Hepatocyte (in vitro differentiated cells): ENCODE measurements at regions not wholly inside any gene's neighbourhood (a gene's known extent, or its start where the extent isn't known, plus 50 kb on each side); places are given as distances from the start of the nearest gene placed in this dataset.

Experiments used
- DNase-seq: peaks from one replicate; pipeline ENCODE4 v3.0.0-alpha.2; 2016; ENCODE audit warnings: low spot score
- H2AFZ ChIP-seq: fragments of 200-600 bp; sonication (generic); 2 replicates; pipeline ENCODE4 v1.6.0; 2016; ENCODE audit warnings: antibody characterized with exemption, mild to moderate bottlenecking
- H3K27ac ChIP-seq: fragments of 200-600 bp; sonication (generic); 2 replicates; pipeline ENCODE4 v1.5.1; 2016; ENCODE audit warnings: mild to moderate bottlenecking
- H3K27me3 ChIP-seq: fragments of 200-600 bp; sonication (generic); 2 replicates; pipeline ENCODE4 v1.6.1; 2016
- H3K36me3 ChIP-seq: fragments of 200-600 bp; sonication (generic); replicated peaks from 2 replicates; pipeline ENCODE4 v1.5.1; 2016; ENCODE audit warnings: low read depth; ENCODE audit not compliant: insufficient read depth
- H3K4me1 ChIP-seq: fragments of 200-600 bp; sonication (generic); 2 replicates; pipeline ENCODE4 v1.5.1; 2016; ENCODE audit warnings: mild to moderate bottlenecking, moderate library complexity; ENCODE audit not compliant: insufficient read depth
- H3K4me2 ChIP-seq: fragments of 200-600 bp; sonication (generic); 2 replicates; pipeline ENCODE4 v1.6.0; 2016
- H3K4me3 ChIP-seq: fragments of 200-600 bp; sonication (generic); 2 replicates; pipeline ENCODE4 v1.5.1; 2016; ENCODE audit warnings: mild to moderate bottlenecking
- H3K79me2 ChIP-seq: fragments of 200-600 bp; sonication (generic); 2 replicates; pipeline ENCODE4 v1.6.0; 2017; ENCODE audit warnings: mild to moderate bottlenecking
- H3K9me2 ChIP-seq: fragments of 200-600 bp; sonication (generic); replicated peaks from 2 replicates; pipeline ENCODE4 v1.6.0; 2017; ENCODE audit warnings: mild to moderate bottlenecking; ENCODE audit not compliant: insufficient read depth
- H3K9me3 ChIP-seq: fragments of 200-600 bp; sonication (generic); 2 replicates; pipeline ENCODE4 v1.5.1; 2016; ENCODE audit warnings: low read depth, mild to moderate bottlenecking
- H4K20me1 ChIP-seq: fragments of 200-600 bp; sonication (generic); 2 replicates; pipeline ENCODE4 v1.6.0; 2016; ENCODE audit warnings: mild to moderate bottlenecking; ENCODE audit not compliant: insufficient read depth, poor library complexity, severe bottlenecking
- EZH2 ChIP-seq: fragments of 200-600 bp; sonication (generic); IDR thresholded peaks from 2 replicates; pipeline ENCODE4 v1.6.1; 2016; ENCODE audit warnings: antibody characterized with exemption, mild to moderate bottlenecking, borderline replicate concordance
- EZH2phosphoT487 ChIP-seq: fragments of 200-600 bp; sonication (generic); IDR thresholded peaks from one replicate; pipeline ENCODE4 v1.6.1; 2018; ENCODE audit warnings: antibody characterized with exemption, mild to moderate bottlenecking, low read depth, moderate library complexity; ENCODE audit not compliant: unreplicated experiment, severe bottlenecking
- WGBS: methylation state at CpG from one replicate; pipeline ENCODE4 v1.1.6; 2016; ENCODE audit warnings: low lambda C conversion rate; ENCODE audit errors: missing lambda C conversion rate; 5-methylcytosine and 5-hydroxymethylcytosine counted together
- TF ChIP-seq, protein P1 (sequence below): fragments of 200-600 bp; sonication (generic); IDR thresholded peaks from 2 replicates; pipeline ENCODE4 v1.5.1; 2016; ENCODE audit warnings: antibody characterized with exemption, mild to moderate bottlenecking; ENCODE audit not compliant: poor library complexity

- no peak for DNase-seq
- Histone ChIP-seq H3K36me3 (no peaks in the 10 kb centered on the region), H3K9me2 (no peaks in the 10 kb centered on the region), H2AFZ (no peak overlapping the region), H4K20me1 (no peaks in the 10 kb centered on the region), H3K4me1 (no peaks in the 10 kb centered on the region), H3K4me2 (no peak overlapping the region), H3K27me3 (peaks cover 7% of the 10 kb centered on the region), H3K27ac (no peak overlapping the region), H3K9me3 (no peaks in the 10 kb centered on the region), H3K4me3 (no peak overlapping the region), H3K79me2 (no peaks in the 10 kb centered on the region)
- TF ChIP-seq EZH2 (no peak), EZH2phosphoT487 (no peak)
- TF ChIP-seq, protein P1, sequence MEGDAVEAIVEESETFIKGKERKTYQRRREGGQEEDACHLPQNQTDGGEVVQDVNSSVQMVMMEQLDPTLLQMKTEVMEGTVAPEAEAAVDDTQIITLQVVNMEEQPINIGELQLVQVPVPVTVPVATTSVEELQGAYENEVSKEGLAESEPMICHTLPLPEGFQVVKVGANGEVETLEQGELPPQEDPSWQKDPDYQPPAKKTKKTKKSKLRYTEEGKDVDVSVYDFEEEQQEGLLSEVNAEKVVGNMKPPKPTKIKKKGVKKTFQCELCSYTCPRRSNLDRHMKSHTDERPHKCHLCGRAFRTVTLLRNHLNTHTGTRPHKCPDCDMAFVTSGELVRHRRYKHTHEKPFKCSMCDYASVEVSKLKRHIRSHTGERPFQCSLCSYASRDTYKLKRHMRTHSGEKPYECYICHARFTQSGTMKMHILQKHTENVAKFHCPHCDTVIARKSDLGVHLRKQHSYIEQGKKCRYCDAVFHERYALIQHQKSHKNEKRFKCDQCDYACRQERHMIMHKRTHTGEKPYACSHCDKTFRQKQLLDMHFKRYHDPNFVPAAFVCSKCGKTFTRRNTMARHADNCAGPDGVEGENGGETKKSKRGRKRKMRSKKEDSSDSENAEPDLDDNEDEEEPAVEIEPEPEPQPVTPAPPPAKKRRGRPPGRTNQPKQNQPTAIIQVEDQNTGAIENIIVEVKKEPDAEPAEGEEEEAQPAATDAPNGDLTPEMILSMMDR: no peak
- WGBS: 90% methylated on average over 5 of the region's 5 CpGs
Measured at GRCh38 chr6:33949111-33949510, 145.3 kb upstream of the MLN start.

DNA sequence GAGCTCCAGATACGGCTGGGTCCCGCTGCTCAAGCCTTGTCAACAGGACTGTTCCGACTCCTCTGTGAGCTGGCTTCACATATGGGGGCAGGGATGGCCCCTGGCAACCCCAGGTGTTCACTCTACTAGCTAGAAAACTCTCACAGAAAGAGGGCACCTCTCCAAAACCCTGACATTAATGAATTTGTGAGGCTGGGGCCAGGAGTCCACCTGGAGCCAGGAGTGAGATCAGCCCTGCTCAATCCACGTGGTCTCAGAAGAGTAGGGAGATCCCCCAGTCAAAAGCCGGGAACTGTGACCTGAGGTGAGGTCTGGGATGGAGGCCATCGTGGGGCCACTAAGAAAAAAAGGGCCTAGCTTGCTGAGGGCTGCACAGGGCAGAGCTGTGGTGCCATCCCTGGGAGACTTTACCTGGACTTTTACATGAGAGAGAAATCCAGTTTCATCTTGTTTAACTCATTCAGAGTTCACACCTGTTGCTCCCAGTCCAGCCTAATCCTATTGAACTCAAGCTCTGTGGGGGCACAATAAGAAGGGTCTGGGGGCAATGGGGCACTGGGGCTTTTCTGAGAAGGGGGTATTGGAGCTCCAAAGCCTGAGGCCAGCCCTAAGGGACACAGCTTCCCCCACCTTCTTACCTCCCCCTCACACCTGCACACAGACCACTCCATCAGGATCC is 144.3 kb upstream of the MLN start:
- Histone ChIP-seq H3K4me3 (no peak overlapping the region), H3K79me2 (no peaks in the 10 kb centered on the region), H2AFZ (no peak overlapping the region), H3K4me2 (no peak overlapping the region), H3K27ac (no peak overlapping the region), H3K27me3 (peaks cover 2% of the 10 kb centered on the region), H4K20me1 (no peaks in the 10 kb centered on the region), H3K36me3 (no peaks in the 10 kb centered on the region), H3K9me2 (no peaks in the 10 kb centered on the region), H3K9me3 (no peaks in the 10 kb centered on the region), H3K4me1 (no peaks in the 10 kb centered on the region)
- no peak for TF ChIP-seq EZH2
- TF ChIP-seq EZH2phosphoT487: no peak
- TF ChIP-seq, protein P1: no peak
- 88% methylated on average over 6 of the region's 6 CpGs for WGBS
- DNase-seq: no peak

DNA sequence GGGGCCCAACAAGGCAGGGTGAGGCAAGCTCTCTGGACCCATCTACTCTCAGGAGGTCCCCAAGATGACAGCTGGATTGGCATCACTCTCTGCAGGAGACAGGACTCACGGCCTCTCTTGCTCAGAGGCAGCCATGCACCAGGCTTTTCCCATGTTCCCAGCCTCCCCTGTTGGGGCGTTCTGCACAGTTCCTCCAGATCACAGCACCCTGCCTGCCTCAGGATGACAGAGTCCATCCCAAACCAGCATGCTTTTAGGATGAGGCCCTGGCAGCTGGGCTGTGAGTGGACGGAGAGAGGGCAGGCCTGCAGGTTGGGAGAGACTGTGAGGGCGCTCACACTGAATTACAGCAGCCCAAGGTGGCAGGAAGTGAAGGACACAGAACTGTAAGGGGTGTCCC is 143.2 kb upstream of the MLN start:
- no peak overlapping the region for H2AFZ ChIP-seq
- H3K4me1 ChIP-seq: no peaks in the 10 kb centered on the region
- H3K27ac ChIP-seq: no peak overlapping the region

More for the DNA sequence above, 143.2 kb upstream of the MLN start:
- H3K36me3 ChIP-seq: no peaks in the 10 kb centered on the region
- DNase-seq: no peak
- no peaks in the 10 kb centered on the region for H3K27me3 ChIP-seq
- WGBS: 98% methylated on average over 4 of the region's 4 CpGs
- no peaks in the 10 kb centered on the region for H3K79me2 ChIP-seq
- H3K4me2 ChIP-seq: no peak overlapping the region
- TF ChIP-seq, protein P1: no peak
- TF ChIP-seq EZH2phosphoT487: no peak
- no peak for TF ChIP-seq EZH2
- no peaks in the 10 kb centered on the region for H4K20me1 ChIP-seq
- no peaks in the 10 kb centered on the region for H3K9me3 ChIP-seq
- H3K4me3 ChIP-seq: no peak overlapping the region
- H3K9me2 ChIP-seq: no peaks in the 10 kb centered on the region
